NT2/D1 (cell line): ENCODE measurements at regions not wholly inside any gene's neighbourhood (a gene's known extent, or its start where the extent isn't known, plus 50 kb on each side); places are given as distances from the start of the nearest gene placed in this dataset.

Experiments
- SUZ12 ChIP-seq: IDR thresholded peaks from 2 replicates; pipeline ENCODE4 v1.6.1; 2011; ENCODE audit not compliant: insufficient read length, insufficient read depth; ENCODE audit errors: extremely low read depth
- YY1 ChIP-seq: IDR thresholded peaks from 2 replicates; pipeline ENCODE4 v1.6.1; 2011; ENCODE audit not compliant: insufficient read length, insufficient read depth
- ZNF274 ChIP-seq: IDR thresholded peaks from 2 replicates; pipeline ENCODE4 v1.6.1; 2011; ENCODE audit warnings: mild to moderate bottlenecking, low read depth, low read length

DNA sequence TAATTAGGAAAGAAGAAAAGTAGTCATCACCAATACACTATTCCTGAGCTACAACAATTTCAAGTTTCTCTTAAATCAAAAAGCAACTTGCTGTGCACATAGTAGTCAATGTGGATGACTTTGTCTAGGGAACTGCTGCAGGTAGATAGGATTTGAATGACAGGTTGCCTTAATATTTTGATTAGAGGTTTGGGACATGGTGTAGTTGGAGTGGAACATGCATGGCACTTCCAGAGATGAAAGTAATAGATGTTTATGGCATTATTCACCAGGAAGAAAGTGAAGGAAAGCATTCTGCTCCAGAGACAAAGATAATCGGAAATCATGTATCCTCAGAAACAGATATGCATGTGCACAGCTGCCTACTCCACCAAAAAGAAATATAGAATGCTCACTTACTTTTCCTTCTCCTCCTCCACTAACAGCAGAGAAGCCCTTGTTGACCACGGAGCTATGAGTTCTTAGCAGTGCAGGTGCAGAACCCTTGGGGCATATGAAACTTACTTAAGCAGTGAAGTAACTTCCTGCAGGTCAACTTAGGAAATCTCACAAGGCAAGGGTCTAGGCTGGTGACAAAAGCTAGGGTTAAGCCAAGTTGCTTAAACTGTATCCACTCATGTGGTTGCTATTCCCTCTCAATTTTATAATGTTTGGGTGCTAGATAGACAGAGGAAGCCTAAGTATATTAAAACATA, 390.8 kb downstream of the HNRNPD start:
- no peak for TF ChIP-seq ZNF274
- TF ChIP-seq SUZ12 = no peak
- no peak for TF ChIP-seq YY1
